Cardiac muscle cell (in vitro differentiated cells and primary cell): ENCODE measurements at regions not wholly inside any gene's neighbourhood (a gene's known extent, or its start where the extent isn't known, plus 50 kb on each side); places are given as distances from the start of the nearest gene placed in this dataset.

Experiments
- DNase-seq, 2 donors: peaks; one replicate each; pipeline versions ENCODE4 v3.0.0 to v3.0.0-alpha.2; 2010 to 2017; ENCODE audit warnings: low read depth in 1 of 2, low spot score in 1 of 2
- H3K27ac ChIP-seq: fragments of 200-600 bp; sonication (generic); 2 replicates; pipeline ENCODE4 v1.5.1; 2016
- H3K27me3 ChIP-seq: fragments of 200-600 bp; sonication (generic); 2 replicates; pipeline ENCODE4 v1.6.0; 2016; ENCODE audit warnings: control low read depth
- H3K36me3 ChIP-seq: fragments of 200-600 bp; sonication (generic); 2 replicates; pipeline ENCODE4 v1.5.1; 2016; ENCODE audit warnings: control low read depth
- H3K4me1 ChIP-seq: fragments of 200-600 bp; sonication (generic); 2 replicates; pipeline ENCODE4 v1.8.1; 2017; ENCODE audit warnings: low read depth, mild to moderate bottlenecking, mixed run types
- H3K4me3 ChIP-seq: fragments of 200-600 bp; sonication (generic); 2 replicates; pipeline ENCODE4 v1.5.1; 2016; ENCODE audit warnings: mild to moderate bottlenecking
- H3K9me3 ChIP-seq: fragments of 200-600 bp; sonication (generic); 2 replicates; pipeline ENCODE4 v1.5.1; 2017; ENCODE audit warnings: low read depth, mild to moderate bottlenecking, control low read depth
- CTCF ChIP-seq: IDR thresholded peaks from 2 replicates; pipeline ENCODE4 v1.5.1; 2012; ENCODE audit warnings: low read depth, mild to moderate bottlenecking, low read length

DNA sequence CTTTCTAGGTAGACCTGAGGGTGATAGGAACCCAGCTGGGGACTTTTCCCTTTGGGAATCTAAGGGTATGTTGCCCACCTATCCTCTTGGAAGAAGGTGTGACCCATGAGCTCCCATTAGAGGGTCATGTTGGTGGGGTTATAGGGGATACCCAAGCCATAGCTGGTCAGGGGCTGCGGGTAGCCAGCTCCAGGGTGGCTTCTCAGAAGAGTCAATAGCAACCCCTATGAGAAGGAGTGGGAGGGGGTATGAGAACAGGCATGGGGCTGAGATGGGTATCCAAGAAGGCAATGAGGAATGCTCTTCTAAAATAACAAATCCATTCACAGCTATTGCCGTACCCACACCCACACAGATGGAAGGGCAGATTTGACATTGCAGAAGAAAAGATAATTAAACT is 217.8 kb downstream of the UACA start:
- no peak overlapping the region for H3K4me3 ChIP-seq
- no peak for TF ChIP-seq CTCF
- no peaks in the 10 kb centered on the region for H3K36me3 ChIP-seq
- no peaks in the 10 kb centered on the region for H3K27me3 ChIP-seq
- H3K9me3 ChIP-seq: no peaks in the 10 kb centered on the region
- no peaks in the 10 kb centered on the region for H3K4me1 ChIP-seq
- no peak overlapping the region for H3K27ac ChIP-seq
- no peak for DNase-seq

DNA sequence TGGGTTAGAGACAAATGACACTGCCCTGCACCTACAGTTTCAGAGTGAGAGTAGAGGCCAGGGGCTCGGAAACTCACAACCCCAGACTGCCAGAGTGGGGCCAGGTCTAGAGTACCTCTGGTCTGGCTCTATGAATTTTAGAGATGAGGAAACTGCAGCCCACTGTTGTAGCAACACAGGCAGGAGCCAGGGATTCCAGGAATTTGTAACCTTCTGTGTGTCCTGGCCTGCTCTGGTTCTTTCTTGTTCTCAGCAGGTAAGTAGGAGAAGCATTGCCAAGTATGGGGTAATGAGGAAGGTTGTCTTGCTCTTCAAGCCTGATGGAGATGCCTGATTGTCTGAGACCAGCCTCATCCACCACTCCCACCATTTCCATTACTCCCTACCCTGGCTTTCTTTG is 221.8 kb downstream of the UACA start:
- no peaks in the 10 kb centered on the region for H3K27me3 ChIP-seq
- H3K9me3 ChIP-seq: no peaks in the 10 kb centered on the region
- no peak overlapping the region for H3K4me3 ChIP-seq
- no peak overlapping the region for H3K27ac ChIP-seq
- no peak for TF ChIP-seq CTCF
- no peaks in the 10 kb centered on the region for H3K36me3 ChIP-seq
- DNase-seq: no peak
- no peaks in the 10 kb centered on the region for H3K4me1 ChIP-seq

DNA sequence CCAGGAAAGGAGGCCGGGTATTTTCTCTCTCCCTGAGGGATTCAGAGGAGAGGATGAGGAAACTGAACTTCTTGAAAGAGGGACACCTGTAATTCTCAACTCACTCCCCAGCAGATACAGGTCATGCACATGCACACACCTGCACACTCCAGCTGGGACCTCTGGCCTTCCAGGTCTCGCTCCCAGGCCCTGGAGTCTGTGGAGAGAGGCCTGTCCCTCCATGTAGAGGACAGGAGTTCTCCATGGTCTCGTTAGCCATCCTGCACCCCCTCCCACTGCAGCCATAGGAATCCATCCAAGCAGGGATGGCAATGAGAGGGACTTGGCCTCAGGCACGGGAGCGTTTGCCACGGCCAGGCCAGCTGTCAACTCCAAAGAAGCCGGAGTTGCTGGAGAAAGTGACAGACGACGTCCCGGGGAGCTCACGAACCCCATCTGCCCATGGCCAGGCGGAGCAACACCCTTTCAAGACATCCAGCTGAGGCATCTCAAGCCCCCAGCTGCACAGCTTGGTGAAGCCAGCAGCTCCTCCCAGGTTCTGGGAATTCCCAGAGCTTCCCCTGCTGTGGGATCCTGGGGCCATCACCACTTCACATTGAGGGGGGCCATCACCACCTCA is 223.3 kb downstream of the UACA start:
- Histone ChIP-seq H3K9me3 (no peaks in the 10 kb centered on the region), H3K4me3 (no peak overlapping the region), H3K27ac (no peak overlapping the region), H3K27me3 (no peaks in the 10 kb centered on the region), H3K4me1 (no peaks in the 10 kb centered on the region), H3K36me3 (no peaks in the 10 kb centered on the region)
- DNase-seq: no peak
- no peak for TF ChIP-seq CTCF

DNA sequence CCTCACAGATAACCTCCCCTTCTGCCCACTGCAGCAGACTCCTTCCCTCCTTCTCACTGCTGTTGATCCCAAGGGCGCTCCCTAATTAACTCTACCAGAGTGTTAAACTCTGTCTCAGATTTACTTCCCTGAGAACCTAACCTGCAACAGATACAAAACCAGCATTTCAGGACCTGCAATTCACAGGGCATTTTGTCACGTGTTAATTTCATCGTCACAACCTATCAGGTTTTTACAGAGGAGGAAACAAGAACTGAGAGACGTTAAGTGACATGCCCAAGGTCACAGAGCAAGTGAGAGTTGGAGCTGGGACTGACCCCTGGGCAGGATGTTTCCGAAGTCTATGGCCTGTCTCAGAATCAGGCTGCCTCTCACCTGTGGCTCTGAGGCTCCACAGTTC is 223.9 kb downstream of the UACA start:
- H3K27me3 ChIP-seq: no peaks in the 10 kb centered on the region
- no peaks in the 10 kb centered on the region for H3K4me1 ChIP-seq
- no peaks in the 10 kb centered on the region for H3K9me3 ChIP-seq
- no peak overlapping the region for H3K4me3 ChIP-seq
- no peak overlapping the region for H3K27ac ChIP-seq
- no peak for DNase-seq
- no peak for TF ChIP-seq CTCF
- H3K36me3 ChIP-seq: no peaks in the 10 kb centered on the region

DNA sequence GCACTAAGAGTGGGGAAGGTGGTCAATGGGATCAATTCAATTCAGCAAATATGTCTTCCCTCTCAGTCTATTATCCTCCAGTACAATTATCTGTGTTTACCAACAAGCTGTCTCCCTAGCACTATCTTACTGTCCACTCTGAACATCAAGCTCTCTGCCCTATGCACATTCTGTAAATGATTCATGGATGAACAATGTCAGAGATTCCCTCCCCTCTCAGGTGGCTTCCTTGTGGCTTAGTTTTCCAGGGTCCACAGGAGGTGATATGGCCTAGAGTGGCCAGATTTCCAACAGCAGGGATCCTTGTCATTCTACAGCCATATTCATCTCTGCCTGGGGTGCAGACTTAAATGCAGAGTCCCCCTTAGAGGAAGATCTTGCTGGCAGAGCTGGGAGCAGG is 225.1 kb downstream of the UACA start:
- Histone ChIP-seq H3K4me3 (no peak overlapping the region), H3K27me3 (no peaks in the 10 kb centered on the region), H3K27ac (no peak overlapping the region), H3K9me3 (no peaks in the 10 kb centered on the region), H3K36me3 (no peaks in the 10 kb centered on the region), H3K4me1 (no peaks in the 10 kb centered on the region)
- no peak for TF ChIP-seq CTCF
- DNase-seq: no peak

DNA sequence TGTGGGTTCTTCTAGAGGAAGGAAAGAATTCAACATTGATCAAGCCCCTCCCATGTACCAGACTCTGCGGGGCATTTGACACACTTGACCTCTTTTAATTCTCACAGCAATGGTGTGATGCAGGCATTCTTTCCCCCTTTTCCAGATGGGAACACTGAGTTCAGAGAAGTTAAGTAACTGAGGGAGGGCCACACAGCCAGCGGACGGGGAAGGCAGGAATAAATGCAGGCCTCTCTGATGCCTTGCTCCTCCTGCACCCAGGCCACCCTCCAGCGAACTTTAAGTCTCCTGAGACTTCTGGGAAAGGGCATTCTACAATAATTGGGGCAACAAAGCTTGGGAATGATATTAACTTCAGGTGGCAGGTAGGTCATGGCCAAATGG is 227.4 kb downstream of the UACA start:
- peaks cover 10% of the 10 kb centered on the region for H3K27me3 ChIP-seq
- no peaks in the 10 kb centered on the region for H3K9me3 ChIP-seq
- H3K36me3 ChIP-seq: no peaks in the 10 kb centered on the region
- H3K27ac ChIP-seq: no peak overlapping the region
- TF ChIP-seq CTCF: no peak
- DNase-seq: no peak
- H3K4me1 ChIP-seq: no peaks in the 10 kb centered on the region
- H3K4me3 ChIP-seq: no peak overlapping the region
